GM12874 (cell line): ENCODE measurements at regions not wholly inside any gene's neighbourhood (a gene's known extent, or its start where the extent isn't known, plus 50 kb on each side); places are given as distances from the start of the nearest gene placed in this dataset.

ENCODE experiments used
- CTCF ChIP-seq: IDR thresholded peaks from 2 replicates; pipeline ENCODE4 v1.5.1; 2011; ENCODE audit warnings: low read depth, mild to moderate bottlenecking, control low read depth, low read length, moderate library complexity; ENCODE audit not compliant: insufficient read depth

GRCh38 chr18:71505526-71505925 is 1038.6 kb downstream of the CBLN2 start:
- no peak for TF ChIP-seq CTCF

- no peak for TF ChIP-seq CTCF
These were observed 1040.9 kb downstream of the CBLN2 start for GRCh38 chr18:71503222-71503621.

GRCh38 chr18:71485611-71486010 is 1058.5 kb downstream of the CBLN2 start:
- TF ChIP-seq CTCF, result no peak

- TF ChIP-seq CTCF, result no peak
These were observed 1072.0 kb downstream of the CBLN2 start for GRCh38 chr18:71471963-71472725.

GRCh38 chr18:71456206-71456605 is 1087.9 kb downstream of the CBLN2 start:
- no peak for TF ChIP-seq CTCF

GRCh38 chr18:71450257-71450656 is 1093.9 kb downstream of the CBLN2 start:
- TF ChIP-seq CTCF, result no peak

- no peak for TF ChIP-seq CTCF
These were observed 1100.2 kb downstream of the CBLN2 start for GRCh38 chr18:71443706-71444480.
